ENCODE measurements at regions not wholly inside any gene's neighbourhood (a gene's known extent, or its start where the extent isn't known, plus 50 kb on each side); places are given as distances from the start of the nearest gene placed in this dataset.

DNA sequence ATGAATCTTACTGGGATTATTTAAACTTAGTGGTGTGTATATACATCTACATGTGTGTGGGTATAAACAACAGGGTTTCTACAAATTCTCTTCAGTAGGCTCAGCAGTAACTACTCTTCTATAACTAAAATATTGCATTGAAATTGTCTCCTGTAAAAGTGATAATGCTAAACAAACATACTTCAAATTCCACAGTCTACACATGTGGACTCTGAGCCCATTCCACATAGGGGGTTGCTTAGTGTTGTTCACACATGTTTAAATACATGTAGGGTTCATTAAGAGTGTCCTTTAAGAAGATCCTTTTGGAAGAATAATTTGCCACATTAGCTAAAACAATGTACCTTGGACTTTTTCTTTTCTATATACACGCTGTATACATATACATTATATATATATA, 152.8 kb upstream of the VRK2 start:
- no peak for DNase-seq

DNA sequence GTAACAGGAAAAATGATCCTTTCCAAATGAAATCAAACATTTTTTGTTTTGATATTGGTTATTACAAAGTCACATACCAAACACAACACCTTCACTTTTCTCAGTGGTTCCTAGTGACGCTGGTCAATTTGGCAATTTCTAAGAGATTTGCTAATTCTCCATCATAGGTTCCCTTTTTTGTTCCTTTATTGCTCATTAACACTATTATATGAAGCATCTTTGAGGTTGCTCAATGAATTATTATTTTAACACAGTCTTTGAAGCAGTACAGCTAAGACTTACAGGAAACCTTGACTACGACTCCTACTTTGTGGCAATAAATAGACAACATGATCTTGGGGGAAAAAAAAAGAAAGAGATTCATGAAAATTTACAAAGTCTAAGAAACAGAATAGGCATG, 152.2 kb upstream of the VRK2 start:
- no peak for DNase-seq

DNA sequence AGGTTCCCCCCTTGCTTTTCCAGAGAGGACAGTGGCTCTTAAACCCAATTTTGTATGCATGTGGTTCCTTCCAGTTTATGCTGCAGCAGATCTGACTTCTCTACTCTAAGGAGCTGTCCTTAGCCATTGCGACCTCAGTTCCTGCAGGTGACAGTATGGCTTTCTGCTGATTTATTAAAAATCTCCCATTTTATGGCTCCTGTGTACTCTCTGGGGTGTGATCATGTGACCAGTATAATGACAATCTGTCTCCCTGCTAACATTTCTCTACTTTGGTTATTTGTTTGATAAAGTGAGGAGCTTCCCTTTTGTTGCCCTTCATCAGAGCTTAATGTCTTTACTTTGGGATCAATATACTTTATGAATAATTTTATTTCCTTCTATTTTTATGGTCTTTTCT, 148.7 kb upstream of the VRK2 start:
- no peak for DNase-seq

DNA sequence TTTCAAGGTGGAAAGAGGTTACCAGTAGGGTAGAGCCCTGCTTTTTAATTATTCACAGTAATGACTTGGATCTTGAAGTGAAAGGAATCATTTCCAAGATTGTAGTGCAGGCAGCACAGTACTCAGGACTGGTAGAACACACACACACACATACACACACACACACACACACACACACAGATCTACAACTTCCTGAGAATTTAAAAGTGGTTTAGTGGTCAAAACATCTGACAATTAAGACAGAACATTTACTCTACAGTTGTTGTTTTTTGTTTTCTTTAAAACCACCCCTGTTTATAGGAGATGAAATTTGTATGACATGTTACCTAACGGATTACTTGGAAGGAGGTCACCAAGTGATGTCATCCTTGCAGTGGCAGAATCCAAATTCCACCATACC, 146.7 kb upstream of the VRK2 start:
- no peak for DNase-seq

DNA sequence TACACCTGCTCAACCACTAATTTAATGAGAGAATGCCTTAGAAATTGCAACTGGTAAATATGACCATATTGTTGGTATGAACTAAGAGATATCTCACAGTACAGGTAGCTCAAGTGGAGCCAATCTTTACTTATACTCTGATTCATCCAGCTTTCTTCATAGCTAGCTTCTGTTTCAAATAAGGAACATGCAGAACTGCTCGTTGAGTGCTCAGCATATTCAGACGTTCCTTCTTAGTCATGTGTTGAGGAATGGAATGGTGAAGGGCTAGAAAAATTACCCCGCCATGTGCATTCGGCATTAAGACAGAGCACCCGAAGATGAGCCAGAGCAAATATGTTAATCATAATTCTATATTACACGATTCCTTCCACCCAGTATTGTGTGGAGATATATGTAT, 144.0 kb upstream of the VRK2 start:
- DNase-seq: no peak

- DNase-seq: no peak
Observed at GRCh38 chr2:57906152-57906732, 140.4 kb upstream of the VRK2 start.

GRCh38 chr2:57907411-57907810, 139.2 kb upstream of the VRK2 start:
- DNase-seq: no peak

DNA sequence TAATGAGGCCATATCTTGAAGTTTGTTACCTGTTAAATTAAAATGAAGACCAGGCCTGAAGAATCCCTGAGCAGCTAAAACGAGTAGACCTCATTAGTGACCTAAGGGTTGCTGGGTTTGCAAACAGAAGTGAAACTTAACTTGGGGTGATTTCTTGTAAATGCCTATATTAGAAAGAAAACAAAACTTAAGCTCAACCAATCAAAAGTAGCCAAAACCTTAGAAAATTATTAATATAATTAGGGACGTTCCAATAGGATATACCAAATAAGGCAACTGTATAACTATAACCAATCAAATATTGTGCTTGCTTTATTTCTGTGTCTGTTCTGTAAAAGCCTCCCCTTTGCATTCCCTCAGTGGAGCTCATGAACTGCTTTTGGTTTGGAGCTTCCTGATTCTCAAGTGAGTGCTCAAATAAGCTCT, 137.9 kb upstream of the VRK2 start:
- no peak for DNase-seq

DNA sequence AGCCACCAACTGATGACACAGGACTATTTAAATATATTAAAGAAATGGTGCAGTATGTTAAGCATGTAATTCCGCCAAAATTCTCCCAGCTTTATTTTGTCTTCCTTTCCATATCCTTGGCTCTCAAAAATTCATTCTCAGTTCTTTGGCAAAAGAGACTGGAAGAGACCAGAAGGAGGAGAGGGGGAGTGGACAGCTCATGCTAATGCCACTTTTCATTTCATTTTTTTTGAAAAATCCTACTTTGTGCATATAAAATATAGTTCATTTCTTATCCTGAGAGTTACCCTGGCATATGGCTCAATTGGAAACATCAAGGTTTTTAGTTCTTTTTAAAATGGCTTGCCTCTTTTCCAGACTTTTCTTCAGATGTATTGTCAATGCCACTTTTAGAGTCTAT, 128.5 kb upstream of the VRK2 start:
- no peak for DNase-seq

DNA sequence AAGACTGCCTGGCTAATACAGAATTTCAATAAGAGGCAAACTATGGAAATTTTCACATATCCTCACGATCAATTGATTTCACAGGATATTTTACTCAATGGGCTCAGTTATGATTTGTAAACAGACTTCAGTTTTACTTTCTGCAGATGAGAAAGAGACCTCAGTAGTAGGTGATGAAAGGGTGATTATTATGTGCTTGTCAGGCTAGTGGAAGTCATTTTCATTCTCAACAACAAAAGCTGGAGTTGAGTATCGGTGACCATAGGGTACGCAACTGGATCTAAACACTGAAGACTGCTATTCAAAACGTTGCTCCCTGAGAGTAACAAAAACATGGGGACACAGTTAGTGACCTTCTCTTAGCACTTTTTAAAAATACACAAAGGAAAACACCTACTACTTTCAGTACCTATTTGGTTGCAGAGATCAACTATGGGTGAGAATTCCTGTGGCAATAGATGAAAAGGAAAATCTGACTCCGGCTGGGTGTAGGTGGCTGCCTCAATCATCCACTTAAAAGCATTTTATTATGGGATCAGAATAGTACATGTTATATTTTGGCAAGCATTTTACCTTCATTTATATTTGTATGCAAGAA, 126.2 kb upstream of the VRK2 start:
- no peak for DNase-seq

DNA sequence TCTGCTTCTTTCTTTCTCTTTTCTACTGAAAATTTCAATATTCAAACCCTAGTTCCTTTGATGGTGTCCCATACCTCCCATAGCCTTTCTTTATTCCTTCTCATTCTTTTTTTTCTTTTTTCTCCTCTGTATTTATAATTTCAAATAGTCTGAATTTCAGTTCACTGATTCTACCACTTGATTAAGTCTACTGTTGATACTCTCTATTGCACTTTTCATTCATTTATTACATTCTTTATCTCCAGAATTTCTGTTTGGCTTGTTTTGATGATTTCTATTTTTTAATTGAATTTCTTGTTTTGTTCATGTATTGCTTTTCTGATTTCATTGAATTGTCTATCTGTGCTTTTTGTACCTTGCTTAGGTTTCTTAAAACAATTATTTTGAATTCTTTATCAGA, 111.9 kb upstream of the VRK2 start:
- no peak for DNase-seq

DNA sequence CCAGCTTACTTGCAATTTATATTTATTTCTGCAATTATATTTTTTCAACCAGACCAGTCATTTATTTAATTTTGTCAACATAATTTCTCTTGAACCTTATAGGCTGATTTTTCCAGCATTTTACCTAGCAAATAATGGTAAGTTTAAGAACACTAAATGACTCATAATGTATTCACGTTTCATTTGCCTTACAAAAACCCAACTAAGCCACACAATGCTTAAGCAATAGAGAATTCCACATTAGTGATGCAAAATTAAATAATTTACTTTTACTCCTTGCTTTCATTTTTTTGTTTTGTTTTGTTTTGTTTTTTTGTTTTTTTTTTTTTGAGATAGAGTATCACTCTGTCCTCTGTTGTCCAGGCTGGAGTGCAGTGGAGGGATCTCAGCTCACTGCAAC, 110.4 kb upstream of the VRK2 start:
- DNase-seq: no peak

DNA sequence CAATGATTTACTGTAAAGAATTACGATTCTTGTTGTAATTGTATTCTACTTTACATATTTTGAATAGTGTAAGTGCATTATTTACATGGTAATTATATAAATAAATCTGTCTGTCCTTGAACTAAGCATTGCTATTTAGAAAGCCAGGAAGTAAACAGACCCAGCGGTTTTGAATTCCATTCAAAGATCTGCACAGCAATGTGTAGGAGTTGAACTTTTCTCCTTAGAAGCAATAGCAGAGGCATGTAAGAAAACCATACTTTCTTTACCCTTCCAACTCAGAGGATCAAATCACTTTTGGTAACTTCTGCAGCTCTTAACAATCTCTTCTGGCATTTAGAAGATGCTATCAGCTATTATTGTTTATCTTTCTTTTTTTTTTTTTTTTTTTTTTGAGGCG, 109.2 kb upstream of the VRK2 start:
- DNase-seq: no peak

- no peak for DNase-seq
Observed at GRCh38 chr2:57941816-57942215, 104.8 kb upstream of the VRK2 start.

- no peak for DNase-seq
Observed at GRCh38 chr2:57943315-57943714, 103.3 kb upstream of the VRK2 start.

GRCh38 chr2:57947398-57947797, 99.2 kb upstream of the VRK2 start:
- no peak for DNase-seq

GRCh38 chr2:57954020-57954419, 92.6 kb upstream of the VRK2 start:
- DNase-seq: no peak

- no peak for DNase-seq
Observed at GRCh38 chr2:57957238-57957637, 89.4 kb upstream of the VRK2 start.

GRCh38 chr2:57959390-57959789, 87.2 kb upstream of the VRK2 start:
- no peak for DNase-seq

- DNase-seq: no peak
Observed at GRCh38 chr2:57962861-57963260, 83.7 kb upstream of the VRK2 start.

DNA sequence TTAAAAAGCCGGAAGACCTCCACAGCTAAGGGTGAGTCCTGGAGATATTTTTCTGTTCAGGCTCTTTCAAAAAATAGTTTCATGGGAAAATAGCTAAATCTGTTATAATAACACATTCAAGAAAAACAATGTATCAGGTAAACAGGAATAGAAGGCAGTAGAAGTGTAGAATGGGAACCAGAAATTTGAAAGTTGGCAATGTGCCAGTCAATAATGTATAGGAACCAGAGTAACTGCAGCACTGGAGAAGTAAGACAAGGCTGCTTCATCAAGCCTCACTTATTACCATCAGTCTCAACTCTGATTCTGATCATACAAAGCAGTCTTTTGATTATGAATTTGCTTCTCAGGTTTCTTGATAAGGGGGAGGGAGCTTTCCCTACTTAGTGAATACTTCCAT, 81.4 kb upstream of the VRK2 start:
- no peak for DNase-seq

- no peak for DNase-seq
Observed at GRCh38 chr2:57965961-57966360, 80.6 kb upstream of the VRK2 start.

DNA sequence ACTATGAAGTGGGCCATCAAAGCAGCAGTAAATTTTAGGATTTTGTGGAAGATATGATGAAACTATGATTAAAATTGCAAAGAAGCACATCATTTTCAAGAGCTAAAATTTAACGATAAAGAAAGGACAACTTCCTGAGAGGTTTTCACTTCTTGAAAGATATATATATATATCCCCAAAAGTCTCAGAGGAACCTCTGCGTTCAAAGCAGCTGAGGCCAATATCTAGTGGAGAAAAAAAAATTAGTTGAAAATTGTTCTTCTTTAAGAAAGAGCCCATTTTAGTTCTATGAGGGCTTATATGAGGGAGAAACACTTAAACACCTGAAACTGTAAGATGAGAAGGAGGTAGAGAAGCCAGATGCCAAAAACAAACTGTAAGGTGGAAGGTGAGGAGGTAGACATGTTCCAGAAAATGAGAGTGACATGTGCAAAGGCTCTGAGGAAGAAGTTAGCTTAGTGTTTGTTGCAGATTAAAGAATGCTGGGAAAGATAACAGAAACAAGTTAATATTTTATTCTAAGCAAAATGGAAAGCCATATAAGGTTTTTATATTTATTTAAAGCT, 72.9 kb upstream of the VRK2 start:
- DNase-seq: no peak

DNA sequence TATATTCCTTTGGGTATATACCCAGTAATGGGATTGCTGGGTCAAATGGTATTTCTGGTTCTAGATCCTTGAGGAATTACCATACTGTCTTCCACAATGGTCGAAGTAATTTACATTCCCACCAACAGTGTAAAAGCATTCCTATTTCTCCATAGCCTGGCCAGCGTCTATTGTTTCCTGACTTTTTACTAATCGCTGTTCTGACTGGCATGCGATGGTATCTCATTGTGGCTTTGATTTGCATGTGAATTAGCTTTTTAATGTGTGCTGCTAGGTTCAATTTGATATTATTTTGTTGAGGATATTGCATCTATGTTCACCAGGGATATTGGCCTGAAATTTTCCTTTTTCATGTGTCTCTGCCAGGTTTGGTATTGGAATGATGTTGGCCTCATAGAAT, 67.4 kb upstream of the VRK2 start:
- no peak for DNase-seq

DNA sequence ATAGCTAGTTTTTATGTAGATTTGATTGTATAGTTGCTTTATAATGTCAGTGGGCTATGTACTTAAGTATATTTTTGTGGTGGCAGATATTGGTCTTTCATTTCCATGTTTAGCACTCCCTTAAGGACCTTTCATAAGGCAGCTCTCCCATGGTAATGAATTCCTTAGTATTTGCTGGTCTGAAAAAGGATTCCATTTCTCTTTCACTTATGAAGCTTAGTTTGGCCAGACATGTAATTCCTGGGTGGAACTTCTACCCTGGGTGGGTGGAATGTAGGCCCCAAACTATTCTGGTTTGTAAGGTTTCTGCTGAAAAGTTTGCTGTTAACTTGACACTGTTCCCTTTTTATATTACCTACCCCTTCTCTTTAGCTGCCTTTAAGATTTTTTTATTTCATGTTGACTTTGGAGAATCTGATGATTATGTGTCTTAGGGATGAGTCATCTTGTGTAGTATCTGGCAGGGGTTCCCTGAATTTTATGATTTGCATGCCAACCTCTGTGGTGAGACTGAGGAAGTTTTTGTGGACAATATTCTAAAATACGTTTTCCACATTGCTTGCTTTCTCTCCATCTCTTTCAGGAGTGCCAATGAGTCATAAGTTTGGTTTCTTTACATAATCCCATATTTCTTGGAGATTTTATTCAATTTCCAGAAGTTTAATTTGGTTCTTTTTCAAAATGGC, 65.4 kb upstream of the VRK2 start:
- DNase-seq: no peak
